HG02852 (cell line): ENCODE measurements at regions not wholly inside any gene's neighbourhood (a gene's known extent, or its start where the extent isn't known, plus 50 kb on each side); places are given as distances from the start of the nearest gene placed in this dataset.

Source experiments
- ATAC-seq: cut with Tn5 transposase; IDR thresholded peaks from one replicate; pipeline ENCODE4 v1.9.1; 2021; ENCODE audit warnings: mild to moderate bottlenecking, moderate library complexity; ENCODE audit not compliant: unreplicated experiment

DNA sequence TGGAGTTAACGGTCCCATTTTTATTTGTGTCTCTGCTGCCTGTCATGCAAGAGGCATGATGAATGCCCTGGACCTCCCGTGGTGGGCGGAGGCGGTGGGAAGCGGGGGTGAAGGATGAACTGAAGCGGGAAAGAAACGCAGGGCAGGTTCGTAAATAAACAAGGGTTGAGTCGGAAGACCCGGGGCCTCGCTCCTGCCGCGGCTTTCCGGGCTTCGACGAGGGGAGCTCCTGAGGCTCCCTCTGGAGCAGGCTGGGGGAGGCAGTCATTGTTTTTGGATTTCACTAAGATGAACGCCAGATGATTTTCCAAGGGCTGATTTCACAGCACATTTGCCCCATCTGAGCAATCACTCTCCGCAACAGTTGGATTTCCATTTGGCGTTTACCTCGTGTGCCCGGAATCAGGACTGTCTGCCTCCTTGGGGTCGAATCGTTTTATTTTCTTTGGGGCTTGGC, 130.2 kb downstream of the SLC38A6 start:
- ATAC-seq: no peak

DNA sequence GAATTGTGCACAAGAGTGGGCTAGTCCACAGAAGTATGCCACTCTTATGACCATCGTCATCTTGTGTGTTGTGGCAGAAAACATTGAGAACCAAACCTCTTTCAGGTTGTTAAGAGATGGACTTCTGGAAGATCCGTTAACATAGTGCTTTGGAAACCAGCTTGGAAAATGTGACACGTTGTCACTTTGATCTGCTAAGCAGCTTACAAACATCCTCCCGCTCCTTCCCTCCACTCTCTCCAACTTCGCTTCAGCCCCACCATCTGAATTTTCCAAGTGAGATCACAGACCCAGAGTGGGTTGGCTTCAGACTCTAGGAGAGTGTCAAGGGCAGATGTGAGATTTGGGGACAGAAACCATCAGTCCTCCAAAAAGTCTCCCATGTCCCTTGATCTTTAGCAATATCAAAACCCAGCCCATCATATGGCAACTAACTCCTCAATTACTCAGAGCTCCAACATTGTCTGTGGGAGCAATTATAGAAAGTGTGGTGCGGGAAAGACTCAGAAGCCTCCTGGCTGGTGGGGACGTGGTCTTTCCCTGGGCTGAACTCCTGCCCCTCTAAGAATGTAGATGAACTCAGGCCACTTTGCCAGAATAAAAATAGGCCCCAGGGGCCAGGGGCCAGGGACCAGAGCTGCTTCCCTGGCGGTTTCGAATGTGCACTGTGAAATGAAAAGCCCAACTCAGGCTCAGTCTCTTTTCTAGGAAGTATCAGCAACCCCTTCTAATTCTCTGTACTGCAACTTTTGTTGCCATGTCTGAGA, 129.5 kb downstream of the SLC38A6 start:
- ATAC-seq: no peak

DNA sequence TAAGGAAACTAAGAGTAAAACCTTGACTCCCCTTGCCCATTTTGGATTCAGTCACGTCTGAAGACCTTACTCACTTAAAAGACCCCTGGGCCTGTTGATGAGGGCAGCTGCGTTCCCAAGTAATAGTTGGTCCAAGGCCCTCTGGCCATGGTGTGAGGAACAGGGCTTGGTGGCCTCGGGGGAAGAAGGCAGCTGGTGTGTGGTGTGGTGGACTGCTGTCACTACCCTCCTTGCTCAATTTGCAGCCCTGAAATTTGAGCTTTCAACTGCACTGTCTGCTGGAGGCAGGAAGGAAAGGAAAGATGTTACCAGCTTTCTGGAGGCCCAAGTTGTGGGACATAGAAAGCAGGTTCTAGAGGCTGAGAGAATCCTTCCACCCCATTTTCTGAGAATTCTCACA, 128.2 kb downstream of the SLC38A6 start:
- ATAC-seq: no peak

DNA sequence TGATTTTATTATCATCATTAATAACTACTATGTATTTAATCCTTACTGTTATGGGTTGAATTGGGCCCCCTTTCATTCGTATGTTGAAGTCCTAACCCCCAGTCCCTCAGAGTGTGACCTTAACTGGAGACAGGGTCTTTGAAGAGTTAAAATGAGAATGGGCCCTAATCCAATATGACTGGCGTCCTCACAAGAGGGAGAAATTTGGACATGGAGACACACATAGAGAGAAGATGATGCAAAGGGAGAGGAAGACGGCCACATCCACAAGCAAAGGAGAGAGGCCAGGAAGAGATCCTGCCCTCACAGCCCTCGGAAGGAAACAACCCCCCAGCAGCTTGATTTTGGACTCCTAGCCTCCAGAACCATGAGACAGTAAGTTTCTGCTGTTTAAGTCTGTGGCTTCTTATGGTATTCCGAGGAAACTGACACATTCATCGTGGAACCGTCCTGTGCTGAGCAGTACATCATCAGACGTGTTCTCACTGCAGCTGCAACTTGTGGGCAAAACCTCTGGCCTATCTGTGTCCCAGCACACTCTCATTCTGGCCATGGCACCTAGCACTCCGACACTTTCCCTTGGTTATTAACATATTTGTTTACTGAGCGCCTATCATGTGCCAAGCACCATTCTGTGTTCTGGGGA, 127.6 kb downstream of the SLC38A6 start:
- no peak for ATAC-seq

DNA sequence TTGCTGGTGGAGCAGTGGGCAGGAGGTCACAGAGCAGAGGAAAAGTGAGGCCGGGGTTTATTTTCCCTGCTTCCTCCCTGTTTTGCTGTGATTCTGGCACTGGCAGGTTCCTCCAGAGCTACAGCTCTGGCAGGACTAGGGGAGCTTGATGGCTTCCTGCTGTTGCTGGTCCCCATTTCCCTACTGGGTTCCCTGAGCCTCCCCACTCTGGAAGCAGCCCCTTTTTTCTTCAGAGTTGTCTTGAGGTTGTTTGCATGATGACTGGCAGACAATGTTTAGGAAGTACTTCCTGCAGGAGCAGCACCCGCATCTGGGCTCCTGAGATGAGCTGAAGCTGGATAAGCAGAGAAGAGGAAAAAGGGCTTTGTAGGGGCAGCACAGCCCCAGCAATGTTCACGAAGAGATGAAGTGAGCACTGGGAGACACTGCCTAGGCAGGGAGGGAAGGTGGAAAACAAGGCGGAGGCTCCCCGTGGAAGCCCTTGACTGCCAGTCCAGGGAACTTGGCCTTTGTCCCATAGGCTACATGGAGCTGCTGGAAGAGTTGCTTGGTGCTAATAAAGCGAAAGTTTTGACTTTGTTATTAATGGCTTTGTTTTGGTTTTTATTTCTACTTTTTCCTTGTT, 126.9 kb downstream of the SLC38A6 start:
- no peak for ATAC-seq

DNA sequence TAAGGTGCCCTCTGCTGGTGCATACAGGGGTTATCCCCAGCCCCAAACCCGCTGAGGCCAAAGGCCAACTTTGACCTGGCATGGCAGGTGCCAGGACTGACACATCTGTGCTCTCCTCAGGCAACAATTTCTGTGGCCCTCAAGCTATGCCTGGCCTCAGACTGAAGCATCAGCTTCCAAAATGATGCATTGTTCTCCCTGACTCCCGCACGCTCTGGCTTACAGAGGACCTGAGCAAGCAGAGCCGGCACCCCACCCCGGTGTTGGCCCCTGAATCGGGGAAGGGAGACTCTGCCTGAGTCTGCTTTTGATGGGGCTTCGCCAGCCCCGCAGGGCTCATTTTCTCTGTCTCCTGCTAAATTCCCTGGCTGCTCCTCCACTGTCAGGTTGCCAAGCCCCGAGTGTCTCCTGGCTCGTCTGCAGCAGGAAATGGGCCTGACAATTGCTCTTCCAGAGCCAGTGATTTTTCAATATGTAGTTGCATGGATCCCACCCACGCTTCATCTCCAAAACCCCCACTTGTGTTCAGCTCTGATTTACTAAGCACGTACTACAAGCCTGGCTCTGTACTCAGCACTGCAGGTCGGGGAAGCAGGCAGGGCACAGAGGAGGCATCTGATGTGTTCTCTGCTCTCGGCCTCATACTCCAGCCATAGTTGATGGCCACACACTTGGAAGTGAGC, 126.1 kb downstream of the SLC38A6 start:
- ATAC-seq: no peak

DNA sequence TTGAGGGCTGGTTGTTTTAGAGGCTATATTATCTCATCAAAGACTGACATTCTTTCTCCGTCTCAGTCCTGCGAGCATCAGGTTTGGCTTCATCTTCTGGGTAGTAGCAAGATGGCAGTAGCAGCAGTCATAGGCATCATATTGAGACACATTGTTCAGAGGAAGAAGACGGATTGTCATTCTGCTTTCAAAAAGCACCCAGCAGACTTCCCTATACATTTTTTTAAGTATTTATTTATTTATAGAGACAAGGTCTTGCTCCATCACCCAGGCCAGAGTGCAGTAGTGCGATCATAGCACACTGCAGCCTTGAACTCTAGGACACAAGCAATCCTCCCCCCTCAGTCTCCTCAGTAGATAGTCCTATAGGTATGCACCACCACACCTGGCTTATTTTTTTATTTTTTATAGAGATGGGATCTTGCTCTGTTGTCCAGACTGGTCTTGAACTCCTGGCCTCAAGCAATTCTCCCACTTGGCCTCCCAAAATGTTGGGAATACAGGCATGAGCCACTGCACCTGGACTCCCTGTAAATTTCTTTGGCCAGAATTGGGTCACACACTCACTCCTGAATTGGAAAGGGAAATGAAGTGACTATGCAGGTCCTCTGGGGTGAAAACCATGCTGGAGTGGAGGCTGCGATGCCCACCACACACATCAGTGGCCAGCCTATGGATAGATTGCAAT, 125.4 kb downstream of the SLC38A6 start:
- no peak for ATAC-seq

DNA sequence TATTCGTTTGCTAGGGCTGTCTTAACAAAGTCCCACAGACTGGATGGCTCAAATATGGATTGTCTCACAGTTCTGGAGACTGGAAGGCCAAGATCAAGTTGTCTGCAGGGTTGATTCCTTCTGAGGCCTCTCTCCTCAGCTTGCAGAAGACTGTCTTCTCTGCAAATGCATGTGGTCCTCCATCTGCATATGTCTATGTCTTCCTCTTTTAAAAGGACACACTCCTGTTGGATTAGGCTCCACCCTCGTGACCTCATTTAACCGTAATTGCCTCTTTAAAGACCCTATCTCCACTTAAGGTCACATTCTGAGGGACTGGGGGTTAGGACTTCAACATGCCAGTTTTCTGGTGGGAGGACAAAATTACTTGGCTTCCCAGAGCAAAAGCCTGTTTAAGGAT, 123.3 kb downstream of the SLC38A6 start:
- ATAC-seq: no peak

DNA sequence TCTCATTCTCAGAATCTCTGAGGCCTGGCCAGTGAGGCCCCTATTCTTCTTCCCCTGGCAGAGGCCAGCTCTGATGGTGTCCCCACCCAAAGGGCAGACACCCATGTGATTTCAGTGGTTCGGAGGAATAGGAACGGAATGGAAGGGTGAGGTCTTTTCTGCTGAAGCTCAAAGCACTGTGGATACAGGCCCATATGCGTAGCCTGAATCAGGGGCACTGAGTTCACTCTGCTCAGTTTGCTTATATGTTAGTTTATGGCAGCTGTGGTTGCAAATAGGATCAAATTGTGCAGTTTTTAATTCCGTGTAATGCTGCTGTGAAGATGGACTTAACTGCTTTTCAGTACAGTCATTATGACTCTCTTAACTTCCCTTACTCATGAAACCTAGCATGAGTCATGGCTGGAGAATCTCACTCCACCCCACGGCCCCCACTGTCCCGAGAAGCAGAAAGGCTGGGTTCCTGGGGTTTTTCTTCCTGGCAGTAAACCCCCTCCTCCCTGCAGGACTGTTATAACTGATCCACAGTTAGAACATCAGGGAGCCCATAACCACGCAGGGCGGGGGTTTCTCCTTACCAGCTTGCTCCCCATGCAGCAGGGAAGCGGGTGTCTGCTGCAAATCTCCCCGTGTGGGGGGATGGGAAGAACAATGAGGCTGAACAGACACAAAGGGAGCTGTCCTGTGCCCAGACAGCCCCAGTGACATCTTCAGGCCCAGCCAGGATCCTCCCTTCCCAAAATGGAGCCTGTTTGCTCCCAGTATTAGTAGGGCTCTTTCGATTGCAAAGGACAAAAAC, 122.7 kb downstream of the SLC38A6 start:
- ATAC-seq: peak; percentile 85

DNA sequence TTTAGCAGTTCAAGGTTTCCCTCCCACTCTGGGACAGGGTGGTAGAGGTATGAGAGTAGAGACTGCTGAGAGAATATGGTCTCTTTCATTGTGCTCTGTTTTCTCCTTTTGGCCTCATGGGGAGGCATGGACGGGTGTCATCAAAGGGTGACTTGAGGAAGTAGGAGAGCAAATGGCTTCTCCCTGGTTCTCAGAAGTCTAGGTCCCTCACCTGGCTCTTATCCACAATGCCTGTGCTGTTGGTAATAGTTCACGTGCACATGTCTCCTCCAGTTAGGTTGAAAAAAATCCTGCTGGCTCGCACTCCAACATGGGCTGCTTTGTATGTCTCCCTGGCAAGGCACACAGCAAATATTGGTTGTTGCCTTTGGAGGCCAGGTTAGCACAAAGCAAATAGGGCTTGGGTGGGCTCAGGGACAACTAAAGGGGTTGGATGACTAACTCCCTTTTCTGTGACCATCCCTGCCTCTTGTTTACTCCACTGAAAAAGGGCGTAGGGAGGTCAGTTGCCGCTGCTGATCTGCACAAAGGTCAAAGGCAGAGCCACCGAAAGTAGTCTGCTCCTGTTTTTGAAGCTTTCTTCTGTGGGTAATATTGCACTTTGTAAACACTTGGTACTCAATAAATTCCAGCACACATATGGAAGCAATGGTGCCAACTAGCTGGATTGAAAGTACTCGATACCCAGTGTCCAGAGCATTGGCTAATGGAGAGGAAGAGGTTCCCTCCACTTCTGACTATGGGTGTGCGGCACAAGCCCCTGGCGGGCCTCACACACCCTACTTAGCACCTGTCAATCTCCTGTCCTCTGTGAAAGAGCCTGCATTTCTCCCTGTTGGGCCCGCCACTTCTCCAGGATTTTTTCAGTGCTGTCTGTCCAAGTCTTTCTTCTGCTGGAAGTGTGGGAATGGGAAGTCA, 121.8 kb downstream of the SLC38A6 start:
- ATAC-seq: peak; percentile 34
